G401 (cell line): ENCODE measurements at regions not wholly inside any gene's neighbourhood (a gene's known extent, or its start where the extent isn't known, plus 50 kb on each side); places are given as distances from the start of the nearest gene placed in this dataset.

Experiments used
- DNase-seq: peaks from one replicate; pipeline ENCODE4 v3.0.0-alpha.2; 2015; ENCODE audit warnings: low spot score
- in situ Hi-C: cut with HindIII; loops from 2 replicates; pipeline ENCODE4 v1.10.0; 2016; ENCODE audit warnings: low sequenced_read_pairs, mixed read lengths

DNA sequence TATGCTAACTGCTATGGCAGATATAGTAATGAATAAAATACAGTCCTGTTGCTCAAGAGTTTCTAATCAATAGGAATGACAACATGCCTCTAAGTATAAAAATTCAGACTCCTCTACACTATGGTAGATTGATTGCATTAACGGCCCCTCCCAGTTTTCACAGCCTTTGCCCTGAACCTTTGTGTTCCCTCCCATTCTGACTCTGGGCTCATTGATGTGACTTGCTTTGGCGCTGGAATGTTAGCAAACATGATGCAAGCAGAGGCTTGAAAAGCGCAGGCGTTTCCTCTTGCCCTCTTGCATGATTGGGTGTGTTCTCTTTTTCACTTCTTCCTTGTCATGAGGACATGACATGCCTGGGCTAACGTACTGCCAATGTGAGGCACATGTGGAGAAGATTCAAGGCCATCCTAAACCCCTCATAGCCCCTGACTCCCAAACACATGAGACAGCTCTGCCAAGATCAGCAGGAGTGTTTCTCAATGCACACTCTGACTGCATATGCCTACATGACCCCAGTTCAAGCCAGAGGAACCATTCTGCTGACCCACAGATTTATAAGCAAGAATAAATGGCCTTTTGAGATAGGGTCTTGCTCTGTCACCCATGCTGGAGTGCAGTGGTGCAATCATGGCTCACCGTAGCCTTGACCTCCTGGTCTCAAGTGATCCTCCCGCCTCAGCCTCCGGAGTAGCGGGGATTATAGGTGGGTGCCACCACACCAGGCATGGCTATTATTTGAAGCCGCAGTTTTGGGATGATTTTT is 49.7 kb upstream of the CD28 start:
- DNase-seq: no peak
- in situ Hi-C loops: no loop called here
